Left lobe of liver (tissue), 2 donors: ENCODE measurements at regions not wholly inside any gene's neighbourhood (a gene's known extent, or its start where the extent isn't known, plus 50 kb on each side); places are given as distances from the start of the nearest gene placed in this dataset.

Experiments used
- ATAC-seq: fragments of 200-7000 bp; cut with Tn5 transposase; one replicate; pipeline ENCODE4 v1.9.1; 2020; ENCODE audit warnings: mild to moderate bottlenecking, moderate library complexity
- DNase-seq: peaks from one replicate; pipeline ENCODE4 v3.0.0-alpha.2; 2020; ENCODE audit warnings: low spot score
- donor health status: DM: no; HTN: no; CAD: no; lungs with moderate emphysema.
- donor health status: DM: no; HTN: yes; CAD: no.

- ATAC-seq (no peak), DNase-seq (no peak)
Measured at GRCh38 chr15:36315649-36316048, 263.8 kb upstream of the CDIN1 start.

DNA sequence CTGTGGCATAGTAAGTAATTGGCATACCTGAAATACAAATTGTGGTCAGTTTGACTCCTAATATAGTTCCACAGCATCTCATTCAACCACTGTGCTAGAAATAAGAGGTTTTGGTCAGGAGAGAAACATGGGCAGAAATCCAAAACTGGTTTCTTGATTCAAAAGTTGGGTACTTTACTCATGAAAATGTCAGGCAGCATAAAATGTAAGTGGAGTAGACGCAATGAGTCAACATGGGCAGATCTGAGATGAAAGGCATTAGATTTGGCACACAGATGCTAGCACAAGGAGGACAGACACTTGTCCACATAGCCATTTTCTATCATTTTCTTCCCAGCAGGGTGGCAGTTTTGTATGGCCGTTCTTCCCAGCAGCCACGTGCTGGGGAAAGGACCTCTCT lies 255.8 kb upstream of the CDIN1 start:
- DNase-seq (no peak), ATAC-seq (no peak)

DNA sequence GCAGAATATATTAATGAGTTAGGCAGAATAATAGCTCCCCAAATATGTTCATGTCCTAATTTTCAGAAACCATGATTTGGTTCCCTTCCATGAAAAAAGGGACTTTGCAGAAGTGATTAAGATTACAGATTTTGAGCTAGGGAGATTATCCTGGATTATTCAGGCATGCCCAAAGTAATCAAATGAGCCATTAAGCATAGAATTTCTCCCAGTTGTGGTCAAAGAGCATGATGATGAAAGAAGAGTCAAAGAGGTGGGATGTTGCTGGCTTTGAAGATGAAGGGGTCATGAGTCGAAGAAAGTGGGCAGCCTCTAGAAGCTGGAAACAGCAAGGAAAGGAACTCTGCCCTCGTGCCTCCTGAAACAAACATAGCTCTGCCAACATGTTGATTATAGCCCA lies 254.2 kb upstream of the CDIN1 start:
- no peak for ATAC-seq
- no peak for DNase-seq

DNA sequence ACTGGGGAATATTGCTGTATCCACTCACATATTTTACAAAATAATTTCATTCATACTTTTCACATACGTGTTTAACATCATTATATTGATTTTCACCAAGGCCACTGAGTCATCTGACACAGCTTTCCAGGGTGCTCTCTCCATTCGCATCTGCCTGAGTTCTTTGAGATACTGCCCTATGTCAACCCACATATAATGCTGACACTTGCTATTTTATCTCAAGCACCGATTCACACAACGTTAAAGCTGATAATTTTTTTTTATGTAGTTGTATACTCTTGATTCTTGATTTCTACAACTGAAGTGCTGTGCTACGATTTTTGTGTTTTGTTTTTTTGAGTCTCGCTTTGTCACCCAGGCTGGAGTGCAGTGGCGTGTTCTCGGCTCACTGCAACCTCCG lies 249.8 kb upstream of the CDIN1 start:
- ATAC-seq (no peak), DNase-seq (no peak)

GRCh38 chr15:36330598-36330997 lies 248.8 kb upstream of the CDIN1 start:
- no peak for ATAC-seq
- no peak for DNase-seq

DNA sequence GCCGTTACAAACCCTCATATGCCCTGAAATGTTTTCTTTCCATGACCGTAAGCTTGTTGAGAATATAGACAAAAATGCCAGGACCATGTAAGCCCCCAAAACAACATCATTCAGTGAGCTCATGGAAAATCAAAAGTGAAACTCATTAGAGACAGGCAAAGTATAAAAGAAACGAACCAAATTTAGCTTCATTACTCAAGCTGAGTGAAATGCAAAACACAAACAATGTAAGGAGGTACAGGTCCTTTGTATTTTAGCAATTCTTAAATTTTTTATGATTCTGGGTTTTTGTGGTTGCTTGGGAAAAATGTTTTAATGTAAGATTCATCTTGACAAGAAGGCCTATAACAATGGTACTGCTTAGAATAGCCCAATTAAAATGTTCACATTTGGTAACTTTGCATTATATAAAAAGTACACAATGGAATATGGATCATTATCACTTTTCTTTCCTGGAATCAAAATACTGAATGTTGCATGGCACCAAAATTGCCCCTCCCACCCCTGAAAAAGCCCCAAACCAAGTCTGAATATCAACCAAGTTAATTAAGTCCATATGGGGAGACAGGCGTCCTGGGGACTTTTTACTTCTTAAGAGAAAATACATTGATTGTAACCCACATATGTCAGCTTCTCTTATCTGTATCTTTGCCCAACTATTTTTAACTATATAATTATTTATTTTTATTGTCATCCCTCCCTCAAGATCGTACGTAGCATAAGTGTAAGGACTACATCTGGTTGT lies 247.7 kb upstream of the CDIN1 start:
- ATAC-seq (no peak), DNase-seq (no peak)

DNA sequence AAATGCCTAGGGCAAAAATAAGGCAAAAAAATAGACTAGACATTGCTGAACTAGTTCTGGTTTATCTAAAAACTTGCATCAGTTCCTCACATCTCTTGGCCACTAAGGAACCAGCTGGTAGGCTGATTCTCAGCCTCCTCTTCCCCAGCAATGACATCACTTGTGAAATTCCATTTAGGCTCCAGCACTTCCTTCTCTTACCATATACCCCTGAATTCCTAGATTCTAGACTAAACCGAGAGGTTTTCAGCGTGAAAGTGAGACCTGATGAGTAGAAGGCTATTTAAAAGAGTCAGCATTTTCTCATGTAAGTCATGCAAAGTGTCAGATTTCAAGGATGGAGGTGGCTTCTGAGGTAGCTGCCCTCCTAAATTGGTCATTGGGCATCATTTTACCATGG lies 247.1 kb upstream of the CDIN1 start:
- ATAC-seq: no peak
- no peak for DNase-seq

GRCh38 chr15:36332896-36333295 lies 246.5 kb upstream of the CDIN1 start:
- ATAC-seq (no peak), DNase-seq (no peak)

DNA sequence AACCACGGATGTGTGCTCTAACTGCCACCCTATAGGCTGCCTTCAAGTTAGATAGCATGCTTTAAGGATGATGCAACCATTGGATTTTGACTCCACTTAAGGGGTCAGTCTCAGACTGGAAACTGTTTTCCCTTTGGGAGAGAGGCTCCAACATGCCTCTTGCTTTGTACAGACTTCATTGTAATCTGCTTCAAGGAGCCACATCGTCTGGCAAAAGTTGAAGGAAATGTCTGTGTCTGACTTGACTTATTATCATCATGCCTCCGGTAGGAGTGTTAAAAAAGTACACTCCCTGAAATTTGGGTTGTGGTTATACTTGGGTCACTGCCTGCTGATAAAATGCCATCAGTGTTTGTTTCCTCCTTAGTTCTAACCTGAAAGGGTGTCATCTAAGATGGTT lies 245.4 kb upstream of the CDIN1 start:
- no peak for DNase-seq
- ATAC-seq: no peak

DNA sequence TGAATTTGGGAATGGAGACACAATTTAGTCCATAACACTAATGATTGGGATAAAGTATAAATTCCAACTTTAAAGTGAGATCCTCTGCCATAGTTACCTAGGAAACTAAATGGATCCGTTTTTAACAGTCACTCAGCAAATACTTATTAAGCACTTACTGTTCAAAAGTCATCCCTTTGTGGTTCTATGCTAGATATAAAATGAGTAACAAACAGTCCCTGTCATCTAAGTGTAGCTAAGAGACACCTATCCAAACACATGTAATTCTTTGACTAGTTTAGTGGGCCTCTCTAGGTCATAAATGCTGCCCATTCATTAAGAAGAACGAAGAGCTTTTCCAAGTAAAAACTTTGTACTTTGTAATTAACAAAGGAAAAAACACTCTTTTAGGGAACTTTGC lies 244.2 kb upstream of the CDIN1 start:
- ATAC-seq: no peak

DNA sequence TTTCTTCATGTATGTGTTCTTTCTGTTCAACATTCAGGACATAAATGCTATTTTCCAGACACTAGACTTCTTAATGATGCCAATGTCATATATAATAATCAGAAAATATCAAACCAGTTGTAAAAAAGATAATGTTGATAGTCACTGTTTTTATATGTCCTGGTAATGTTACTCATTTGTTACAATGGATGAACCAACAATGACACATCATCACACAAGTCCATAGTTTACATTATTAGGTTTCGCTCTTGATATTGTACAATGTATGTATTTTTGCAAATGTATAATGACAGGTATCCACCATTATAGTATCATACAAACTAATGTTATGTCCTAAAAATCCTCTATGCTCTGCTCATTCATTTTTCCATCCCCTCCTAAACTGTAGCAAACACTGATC lies 243.8 kb upstream of the CDIN1 start:
- DNase-seq (no peak), ATAC-seq (no peak)

More for the DNA sequence above, 244.2 kb upstream of the CDIN1 start:
- DNase-seq: no peak

DNA sequence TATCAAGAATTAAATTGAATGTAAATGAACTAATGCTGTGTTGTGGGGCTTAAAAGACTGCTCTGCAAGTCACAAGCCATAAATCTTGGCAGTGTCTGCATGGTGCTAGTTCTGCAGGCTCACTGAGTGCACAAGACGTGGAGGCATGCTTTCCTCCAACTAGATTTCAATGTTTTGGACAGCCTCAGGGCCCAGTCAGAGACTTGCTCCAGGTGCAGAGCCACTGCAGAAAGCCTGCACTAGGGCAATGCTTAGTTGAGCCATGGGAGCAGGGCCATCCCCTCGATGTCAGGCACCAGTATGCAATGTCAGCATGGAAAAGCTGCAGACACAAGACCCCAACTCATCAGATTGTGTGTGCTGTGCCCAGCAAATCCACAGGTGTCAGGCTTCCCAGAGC lies 234.5 kb upstream of the CDIN1 start:
- ATAC-seq (no peak), DNase-seq (no peak)

GRCh38 chr15:36347272-36347858 lies 232.1 kb upstream of the CDIN1 start:
- DNase-seq (no peak), ATAC-seq (no peak)

- DNase-seq: no peak
- no peak for ATAC-seq
Measured at GRCh38 chr15:36356466-36356865, 223.0 kb upstream of the CDIN1 start.

GRCh38 chr15:36356978-36357601 lies 222.3 kb upstream of the CDIN1 start:
- ATAC-seq (peak; percentile 16), DNase-seq (no peak)

- DNase-seq (no peak), ATAC-seq (no peak)
Measured at GRCh38 chr15:36358094-36358493, 221.3 kb upstream of the CDIN1 start.

- no peak for DNase-seq
Measured at GRCh38 chr15:36358523-36358922, 220.9 kb upstream of the CDIN1 start.

GRCh38 chr15:36359286-36359685 lies 220.1 kb upstream of the CDIN1 start:
- DNase-seq: no peak

More at GRCh38 chr15:36358523-36358922, 220.9 kb upstream of the CDIN1 start:
- ATAC-seq: no peak

DNA sequence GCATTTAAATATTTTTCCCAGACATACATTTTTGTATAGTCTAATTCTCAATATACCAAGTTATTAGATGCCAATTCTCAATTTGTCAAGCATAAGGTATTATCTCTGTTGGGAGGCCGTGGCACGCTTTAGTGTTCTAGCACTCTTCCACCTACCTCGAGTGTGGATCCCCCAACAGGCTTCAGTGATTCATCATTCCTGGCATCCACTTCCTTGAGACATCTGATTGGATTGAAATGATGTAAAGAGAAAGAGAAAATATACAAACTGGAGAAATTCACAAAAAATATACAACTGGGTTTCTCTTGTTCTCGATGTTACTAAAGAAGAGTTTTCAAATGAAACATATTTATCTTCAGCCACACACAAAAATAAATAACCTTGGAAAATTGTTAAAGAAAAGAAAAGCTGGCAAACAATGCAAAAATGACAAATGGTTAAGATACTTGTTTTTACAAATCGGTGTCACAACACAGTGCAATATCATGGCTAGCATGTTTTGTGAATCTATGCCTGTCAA lies 218.0 kb upstream of the CDIN1 start:
- no peak for ATAC-seq
- no peak for DNase-seq

More at GRCh38 chr15:36359286-36359685, 220.1 kb upstream of the CDIN1 start:
- ATAC-seq: no peak

- DNase-seq: no peak
- ATAC-seq: no peak
Measured at GRCh38 chr15:36362509-36362915, 216.9 kb upstream of the CDIN1 start.

DNA sequence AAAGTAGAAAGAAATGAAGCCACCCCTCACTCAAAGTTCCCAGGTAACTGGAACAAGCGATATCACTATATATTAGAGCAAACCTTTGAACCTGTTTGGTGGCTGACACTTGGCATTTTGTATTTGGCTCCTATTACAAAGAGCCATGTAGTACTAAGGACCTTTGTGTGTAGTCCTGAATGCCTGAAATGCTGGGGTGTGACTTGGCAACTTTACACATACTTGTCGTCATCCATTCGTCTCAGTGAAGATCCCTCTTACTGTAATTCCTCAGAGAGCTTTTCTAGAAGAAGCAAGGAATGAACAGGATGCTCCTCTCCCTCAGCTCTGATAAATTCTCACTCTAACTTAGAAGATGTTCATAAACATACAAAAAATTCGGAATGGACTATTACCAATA lies 216.1 kb upstream of the CDIN1 start:
- DNase-seq: no peak

GRCh38 chr15:36364377-36364776 lies 215.0 kb upstream of the CDIN1 start:
- ATAC-seq (no peak), DNase-seq (no peak)

More for the DNA sequence above, 216.1 kb upstream of the CDIN1 start:
- no peak for ATAC-seq
